ENCODE measurements at regions not wholly inside any gene's neighbourhood (a gene's known extent, or its start where the extent isn't known, plus 50 kb on each side); places are given as distances from the start of the nearest gene placed in this dataset.

- SMC1A ChIA-PET (ENCODE audit: uncharacterized antibody, unreplicated experiment): no interaction called here
- FAIRE-seq (no peak), DNase-seq (ENCODE audit: low read depth, low spot score) (no peak), ATAC-seq (no peak)
- in situ Hi-C loops (cut with MboI): no loop called here
- intact Hi-C loops (cut with micrococcal nuclease; ENCODE audit: unreplicated experiment): no loop called here
- Histone ChIP-seq H3K9me3 (replicated peaks; ENCODE audit: control insufficient read depth, insufficient read depth, low read length) (no peaks in the 10 kb centered on the region), H3K4me3 (no peak overlapping the region), H3K27me3 (replicated peaks in 1 of 2; ENCODE audit: control insufficient read depth in 2 of 2, insufficient read depth in 2 of 2, low read length in 1 of 2) (no peaks in the 10 kb centered on the region), H3K79me2 (ENCODE audit: control insufficient read depth, insufficient read depth, low read length) (no peaks in the 10 kb centered on the region), H3K36me3 (ENCODE audit: control insufficient read depth in 2 of 2, insufficient read depth in 2 of 2, low read length in 1 of 2) (no peaks in the 10 kb centered on the region), H4K20me1 (ENCODE audit: control insufficient read depth, insufficient read depth) (no peaks in the 10 kb centered on the region), H3K4me1 (ENCODE audit: control insufficient read depth, insufficient read depth, low read length) (no peaks in the 10 kb centered on the region), H2AFZ (ENCODE audit: control insufficient read depth, low read depth, low read length) (no peak overlapping the region), H3K9ac (ENCODE audit: control insufficient read depth, insufficient read depth, low read length) (no peak overlapping the region), H3K4me2 (ENCODE audit: control insufficient read depth, insufficient read depth) (no peak overlapping the region), H3K27ac (ENCODE audit: control insufficient read depth, insufficient read depth) (no peak overlapping the region)
- POLR2A ChIA-PET: no interaction called here
- CTCF ChIA-PET: no interaction called here
- RAD21 ChIA-PET (ENCODE audit: unreplicated experiment): no interaction called here
- WGBS (ENCODE audit: insufficient coverage, insufficient replicate concordance, low lambda C conversion rate, missing lambda C conversion rate): 43% methylated on average over 3 of the region's 3 CpGs
- no peak for TF ChIP-seq HDGF (IDR thresholded peaks at IDR 0.05)
- TF ChIP-seq IRF4 (IDR thresholded peaks at IDR 0.05; ENCODE audit: low read depth, low read length): no peak
- no peak for TF ChIP-seq ZBED1 (IDR thresholded peaks at IDR 0.05; ENCODE audit: borderline replicate concordance)
- no peak for TF ChIP-seq BHLHE40 (IDR thresholded peaks at IDR 0.05; ENCODE audit: borderline replicate concordance in 1 of 2, low read depth in 2 of 2, low read length in 1 of 2)
- TF ChIP-seq POLR2AphosphoS5 (IDR thresholded peaks at IDR 0.05; ENCODE audit: low read length): no peak
- no peak for TF ChIP-seq E2F4 (IDR thresholded peaks at IDR 0.05; ENCODE audit: low read depth, low read length)
- no peak for TF ChIP-seq PKNOX1 (IDR thresholded peaks at IDR 0.05)
- no TSS peak for BruUV-seq (replicated peaks)
Observed at GRCh38 chr18:65995206-65995605, 244.4 kb downstream of the CDH7 start.

DNA sequence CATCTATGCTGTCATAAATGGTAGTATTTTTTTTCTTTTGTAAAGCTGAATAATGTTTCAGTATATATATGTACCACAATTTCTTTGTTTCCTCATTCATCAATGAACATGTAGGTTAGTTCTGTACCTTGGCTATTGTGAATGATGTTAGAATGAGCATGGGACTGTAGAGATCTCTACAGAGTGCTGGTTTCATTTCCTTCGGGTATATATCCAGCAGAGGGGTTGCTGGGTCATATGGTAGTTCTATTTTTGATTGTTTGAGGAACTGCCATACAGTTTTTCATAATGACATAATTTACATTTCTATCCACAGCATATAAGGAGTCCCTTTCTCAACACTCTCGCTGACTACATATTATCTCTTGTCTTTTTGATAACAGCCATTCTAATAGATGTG is 243.5 kb downstream of the CDH7 start:
- POLR2A ChIA-PET: no interaction called here
- SMC1A ChIA-PET (ENCODE audit: uncharacterized antibody, unreplicated experiment): interaction anchor here (1.3 kb wide), 1 partner anchor 9 kb away, joined by 3 read pairs; no protein-coding TSS in a partner anchor
- in situ Hi-C loops (cut with MboI): no loop called here
- TF ChIP-seq, protein P1, sequence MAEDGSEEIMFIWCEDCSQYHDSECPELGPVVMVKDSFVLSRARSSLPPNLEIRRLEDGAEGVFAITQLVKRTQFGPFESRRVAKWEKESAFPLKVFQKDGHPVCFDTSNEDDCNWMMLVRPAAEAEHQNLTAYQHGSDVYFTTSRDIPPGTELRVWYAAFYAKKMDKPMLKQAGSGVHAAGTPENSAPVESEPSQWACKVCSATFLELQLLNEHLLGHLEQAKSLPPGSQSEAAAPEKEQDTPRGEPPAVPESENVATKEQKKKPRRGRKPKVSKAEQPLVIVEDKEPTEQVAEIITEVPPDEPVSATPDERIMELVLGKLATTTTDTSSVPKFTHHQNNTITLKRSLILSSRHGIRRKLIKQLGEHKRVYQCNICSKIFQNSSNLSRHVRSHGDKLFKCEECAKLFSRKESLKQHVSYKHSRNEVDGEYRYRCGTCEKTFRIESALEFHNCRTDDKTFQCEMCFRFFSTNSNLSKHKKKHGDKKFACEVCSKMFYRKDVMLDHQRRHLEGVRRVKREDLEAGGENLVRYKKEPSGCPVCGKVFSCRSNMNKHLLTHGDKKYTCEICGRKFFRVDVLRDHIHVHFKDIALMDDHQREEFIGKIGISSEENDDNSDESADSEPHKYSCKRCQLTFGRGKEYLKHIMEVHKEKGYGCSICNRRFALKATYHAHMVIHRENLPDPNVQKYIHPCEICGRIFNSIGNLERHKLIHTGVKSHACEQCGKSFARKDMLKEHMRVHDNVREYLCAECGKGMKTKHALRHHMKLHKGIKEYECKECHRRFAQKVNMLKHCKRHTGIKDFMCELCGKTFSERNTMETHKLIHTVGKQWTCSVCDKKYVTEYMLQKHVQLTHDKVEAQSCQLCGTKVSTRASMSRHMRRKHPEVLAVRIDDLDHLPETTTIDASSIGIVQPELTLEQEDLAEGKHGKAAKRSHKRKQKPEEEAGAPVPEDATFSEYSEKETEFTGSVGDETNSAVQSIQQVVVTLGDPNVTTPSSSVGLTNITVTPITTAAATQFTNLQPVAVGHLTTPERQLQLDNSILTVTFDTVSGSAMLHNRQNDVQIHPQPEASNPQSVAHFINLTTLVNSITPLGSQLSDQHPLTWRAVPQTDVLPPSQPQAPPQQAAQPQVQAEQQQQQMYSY (CRISPR knock-in tag; IDR thresholded peaks at IDR 0.05): no peak
- no peak for TF ChIP-seq MAX (IDR thresholded peaks at IDR 0.05; ENCODE audit: low read depth, low read length)
- no peak for TF ChIP-seq POU2F2 (IDR thresholded peaks at IDR 0.05; ENCODE audit: borderline replicate concordance, low read depth, low read length)
- no peak for TF ChIP-seq CREB1 (IDR thresholded peaks at IDR 0.05; ENCODE audit: low read depth)
- TF ChIP-seq CHD4 (IDR thresholded peaks at IDR 0.05): no peak
- TF ChIP-seq ZNF622 (IDR thresholded peaks at IDR 0.05): no peak
- no peak for TF ChIP-seq SREBF2 (IDR thresholded peaks at IDR 0.05; ENCODE audit: low read length)
- TF ChIP-seq BMI1 (IDR thresholded peaks at IDR 0.05; ENCODE audit: borderline replicate concordance): no peak

More for the DNA sequence above, 243.5 kb downstream of the CDH7 start:
- no TSS peak for BruUV-seq (replicated peaks)
- FAIRE-seq (no peak), DNase-seq (ENCODE audit: low read depth, low spot score) (no peak), ATAC-seq (peak; percentile 69)
- Histone ChIP-seq H3K79me2 (ENCODE audit: control insufficient read depth, insufficient read depth, low read length) (no peaks in the 10 kb centered on the region), H3K36me3 (ENCODE audit: control insufficient read depth in 2 of 2, insufficient read depth in 2 of 2, low read length in 1 of 2) (no peaks in the 10 kb centered on the region), H2AFZ (ENCODE audit: control insufficient read depth, low read depth, low read length) (no peak overlapping the region), H4K20me1 (ENCODE audit: control insufficient read depth, insufficient read depth) (no peaks in the 10 kb centered on the region), H3K27me3 (replicated peaks in 1 of 2; ENCODE audit: control insufficient read depth in 2 of 2, insufficient read depth in 2 of 2, low read length in 1 of 2) (no peaks in the 10 kb centered on the region), H3K9me3 (replicated peaks; ENCODE audit: control insufficient read depth, insufficient read depth, low read length) (no peaks in the 10 kb centered on the region), H3K9ac (ENCODE audit: control insufficient read depth, insufficient read depth, low read length) (no peak overlapping the region), H3K27ac (ENCODE audit: control insufficient read depth, insufficient read depth) (no peak overlapping the region), H3K4me1 (ENCODE audit: control insufficient read depth, insufficient read depth, low read length) (no peaks in the 10 kb centered on the region), H3K4me2 (ENCODE audit: control insufficient read depth, insufficient read depth) (no peak overlapping the region), H3K4me3 (no peak overlapping the region)
- RAD21 ChIA-PET (ENCODE audit: unreplicated experiment): no interaction called here
- 31% methylated on average over 2 of the region's 2 CpGs for WGBS (ENCODE audit: insufficient coverage, insufficient replicate concordance, low lambda C conversion rate, missing lambda C conversion rate)
- CTCF ChIA-PET: no interaction called here
- intact Hi-C loops (cut with micrococcal nuclease; ENCODE audit: unreplicated experiment): no loop called here
